GF-D8 (cell line): ENCODE measurements at regions not wholly inside any gene's neighbourhood (a gene's known extent, or its start where the extent isn't known, plus 50 kb on each side); places are given as distances from the start of the nearest gene placed in this dataset.

Experiments used
- DNase-seq: peaks from one replicate; lab custom pipeline; 2025; lab: John Stamatoyannopoulos, UW

DNA sequence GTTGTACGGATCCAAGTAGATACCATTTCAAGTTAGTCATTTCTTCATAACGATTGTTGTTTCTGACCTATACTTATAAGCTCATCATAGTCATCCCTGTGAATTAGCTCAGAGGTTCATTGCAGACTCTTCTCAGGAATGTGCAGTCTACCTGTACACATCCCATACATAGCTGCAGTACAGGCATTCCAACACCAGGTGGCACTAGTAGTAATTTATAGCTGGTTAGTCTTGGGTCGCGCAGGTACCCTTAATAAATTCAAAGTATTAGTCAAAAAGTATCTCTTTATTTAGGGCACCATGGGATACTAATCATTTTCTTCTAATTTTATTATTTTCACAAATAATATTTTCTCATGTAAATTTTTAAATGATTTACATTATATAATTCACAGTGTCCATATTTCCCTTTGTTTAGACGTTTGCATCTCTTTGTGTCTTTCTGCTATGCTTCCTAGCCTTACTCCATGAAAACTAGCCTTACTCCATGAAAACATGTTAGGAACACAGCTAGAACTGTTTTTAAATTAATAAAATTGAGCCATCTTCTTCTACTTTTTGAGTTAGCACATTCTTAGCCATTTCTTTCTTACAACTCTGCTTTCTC, 128.6 kb upstream of the FAM83B start:
- DNase-seq, result no peak

DNA sequence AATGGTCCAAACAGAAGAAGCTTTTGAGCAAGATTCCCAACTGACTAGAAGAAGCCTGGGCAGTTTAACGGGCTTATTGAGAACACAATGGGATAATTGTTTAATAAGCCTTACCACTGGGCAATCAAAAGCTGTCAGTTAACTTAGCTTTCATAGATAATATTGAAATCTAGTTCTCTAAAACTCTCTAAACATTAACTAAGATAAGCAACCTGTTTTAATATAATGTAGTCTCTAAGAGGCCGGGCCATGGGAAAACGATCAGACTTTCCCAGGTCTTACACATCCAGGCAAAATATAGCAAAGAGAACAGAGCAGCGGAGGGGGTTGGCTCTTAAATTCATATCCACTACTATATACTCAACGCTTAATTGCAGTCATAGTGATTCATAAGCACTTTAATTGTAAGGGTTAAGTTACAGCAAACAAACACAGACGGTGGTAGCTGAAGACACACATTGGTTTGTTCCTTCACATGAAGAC, 128.0 kb upstream of the FAM83B start:
- DNase-seq, result no peak

DNA sequence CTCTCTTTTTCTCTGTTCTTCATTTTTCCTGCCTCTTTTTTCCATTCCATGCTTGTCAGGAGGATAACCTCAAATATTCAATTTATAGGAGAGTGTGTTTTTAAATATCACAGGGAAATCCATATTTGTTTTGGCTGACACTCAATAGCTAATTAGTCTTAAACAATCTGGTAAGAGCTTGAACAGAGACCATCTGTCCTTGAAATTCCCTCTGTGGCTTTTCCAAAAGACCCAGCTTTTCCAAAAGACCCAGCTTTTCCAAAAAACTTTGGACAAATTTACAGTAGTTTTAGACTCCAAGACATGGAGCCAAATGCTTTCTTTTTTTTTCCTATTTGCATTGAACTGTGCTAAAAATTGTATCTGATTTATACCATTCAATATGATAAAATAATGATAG, 127.4 kb upstream of the FAM83B start:
- no peak for DNase-seq

DNA sequence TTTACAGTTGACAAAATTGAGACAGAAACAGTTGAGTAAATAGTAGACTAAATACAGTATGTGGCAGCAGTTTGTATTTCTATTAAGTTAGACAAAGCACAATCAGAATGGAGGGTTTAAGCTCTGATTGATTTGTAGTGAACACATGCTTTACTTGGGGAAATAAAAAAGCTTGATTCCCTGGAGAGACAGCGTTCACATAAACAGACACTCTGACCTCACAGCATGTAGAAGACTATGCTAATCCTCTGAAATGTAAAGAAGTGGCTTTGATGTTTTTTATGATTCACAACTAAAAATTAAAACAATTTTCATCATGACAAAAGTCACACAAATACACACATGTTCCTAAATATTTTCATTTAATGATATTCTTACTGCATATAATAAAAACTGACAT, 126.9 kb upstream of the FAM83B start:
- DNase-seq, result no peak

DNA sequence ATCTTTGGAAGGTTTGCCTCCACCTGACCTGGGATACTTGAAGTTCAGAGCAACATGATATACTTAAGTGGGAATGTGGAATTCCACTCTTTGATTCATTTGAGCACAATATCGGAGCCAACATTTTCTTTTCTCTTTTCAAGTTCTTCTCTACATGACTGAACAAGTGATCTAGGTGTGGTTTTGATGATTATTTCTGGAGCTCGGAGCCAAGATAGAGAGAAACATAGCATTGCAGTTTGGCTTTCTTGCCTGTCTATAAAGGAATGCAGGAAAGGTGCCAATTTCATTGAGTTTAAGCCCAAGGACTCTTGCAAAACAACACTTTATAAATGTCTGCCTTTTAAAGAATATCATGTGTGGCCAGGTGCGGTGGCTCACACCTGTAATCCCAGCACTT, 124.2 kb upstream of the FAM83B start:
- no peak for DNase-seq

DNA sequence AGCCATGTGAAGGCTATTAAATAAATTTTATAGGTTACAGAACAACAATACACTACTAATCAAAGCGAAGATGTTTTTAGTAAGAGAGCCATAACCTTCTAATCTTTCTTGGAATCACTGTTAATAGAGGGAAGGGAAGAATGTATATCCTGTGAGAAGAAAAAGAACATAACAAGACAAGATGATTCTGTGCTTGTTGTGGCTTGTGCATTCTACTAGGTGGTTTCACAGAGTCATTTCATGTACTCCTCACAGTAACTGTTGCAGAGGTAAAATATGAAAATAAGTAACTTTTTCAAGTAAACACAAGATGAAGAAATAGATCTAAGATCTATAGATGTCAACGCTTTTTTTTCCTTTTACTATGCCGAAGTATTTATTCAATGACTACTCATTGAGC, 116.9 kb upstream of the FAM83B start:
- DNase-seq, result no peak

DNA sequence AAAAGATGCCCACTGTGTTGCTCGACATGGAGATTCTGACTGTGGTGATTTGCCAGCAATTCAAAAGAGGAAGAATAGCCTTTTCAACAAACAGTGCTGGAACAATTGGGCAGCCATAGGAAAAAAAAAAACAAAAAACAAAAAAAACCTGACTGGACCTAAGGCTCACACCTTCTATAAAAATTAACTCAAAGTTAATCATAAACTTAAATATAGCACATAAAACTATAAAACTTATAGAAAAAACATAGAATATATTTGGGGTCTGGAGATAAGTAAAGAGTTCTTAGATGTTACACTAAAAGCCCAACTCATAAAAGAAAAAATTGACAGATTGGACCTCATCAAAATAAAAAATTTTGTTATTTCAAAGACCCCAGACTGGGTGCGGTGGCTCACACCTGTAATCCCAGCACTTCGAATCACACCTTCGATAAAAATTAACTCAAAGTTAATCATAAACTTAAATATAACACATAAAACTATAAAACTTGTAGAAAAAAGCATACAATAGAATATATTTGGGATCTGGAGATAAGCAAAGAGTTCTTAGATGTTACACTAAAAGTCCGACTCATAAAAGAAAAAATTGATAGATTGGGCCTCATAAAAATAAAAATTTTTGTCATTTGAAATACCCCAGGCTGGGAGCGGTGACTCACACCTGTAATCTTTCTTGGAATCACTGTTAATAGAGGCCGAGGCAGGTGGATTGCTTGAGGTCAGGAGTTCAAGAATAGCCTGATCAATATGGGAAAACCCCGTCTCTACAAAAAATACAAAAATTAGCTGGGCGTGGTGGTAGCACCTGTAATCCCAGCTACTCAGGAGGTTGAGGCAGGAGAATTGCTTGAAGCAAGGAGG, 115.6 kb upstream of the FAM83B start:
- no peak for DNase-seq

DNA sequence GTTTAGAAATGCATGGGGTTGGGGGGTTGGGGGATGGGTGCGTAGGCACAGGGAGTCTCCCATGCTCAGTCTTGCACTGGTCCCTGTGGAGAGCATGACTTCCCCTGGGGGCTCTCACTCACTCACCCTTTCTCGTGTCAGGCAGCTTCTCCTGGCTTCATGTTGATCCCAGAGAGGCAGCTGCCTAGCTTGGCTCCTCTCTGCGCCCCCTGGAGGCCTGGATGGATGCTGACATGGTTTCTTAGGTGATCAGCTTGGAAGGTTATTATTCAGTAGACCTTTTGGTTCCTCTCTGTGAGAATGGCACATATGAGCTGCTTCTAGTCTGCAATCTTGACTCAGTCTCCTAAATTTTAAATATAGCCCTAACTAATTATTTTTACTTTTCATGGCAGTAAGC, 109.3 kb upstream of the FAM83B start:
- no peak for DNase-seq

DNA sequence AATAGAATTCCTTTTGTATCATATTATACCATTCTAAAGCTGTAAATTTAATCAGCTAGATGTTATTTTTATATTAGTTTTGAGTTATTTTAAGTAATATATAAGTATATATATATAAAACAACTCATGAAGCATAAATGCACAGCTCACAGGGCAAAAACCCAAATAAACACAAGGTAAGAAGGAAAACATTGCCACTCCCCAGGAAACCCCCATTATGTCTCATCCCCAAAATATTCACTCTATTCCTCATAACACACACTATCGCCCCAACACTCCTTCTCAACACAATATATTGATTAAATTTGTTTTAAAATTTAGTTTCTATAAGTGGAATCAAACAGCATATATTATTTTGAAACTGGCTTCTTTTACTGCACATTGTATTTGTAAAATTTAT, 98.6 kb upstream of the FAM83B start:
- DNase-seq, result no peak

DNA sequence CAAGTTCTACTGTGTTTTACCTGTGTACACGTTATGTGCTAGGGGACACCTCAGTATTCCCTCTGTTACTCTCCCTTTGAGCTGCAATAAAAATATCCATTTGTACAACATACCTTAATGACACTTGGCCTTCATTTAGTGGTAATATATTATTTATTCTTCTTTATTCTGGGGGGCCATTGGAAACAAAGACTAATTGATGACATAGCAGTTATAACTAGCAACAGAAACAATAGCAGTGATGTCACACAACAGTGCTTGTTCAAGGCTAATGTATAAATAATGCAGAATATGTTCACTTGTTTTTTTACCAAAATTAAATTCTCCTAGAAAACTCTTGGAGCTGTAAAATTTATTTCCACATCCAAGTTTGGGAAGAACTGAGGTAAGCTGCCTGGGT, 92.2 kb upstream of the FAM83B start:
- no peak for DNase-seq

DNA sequence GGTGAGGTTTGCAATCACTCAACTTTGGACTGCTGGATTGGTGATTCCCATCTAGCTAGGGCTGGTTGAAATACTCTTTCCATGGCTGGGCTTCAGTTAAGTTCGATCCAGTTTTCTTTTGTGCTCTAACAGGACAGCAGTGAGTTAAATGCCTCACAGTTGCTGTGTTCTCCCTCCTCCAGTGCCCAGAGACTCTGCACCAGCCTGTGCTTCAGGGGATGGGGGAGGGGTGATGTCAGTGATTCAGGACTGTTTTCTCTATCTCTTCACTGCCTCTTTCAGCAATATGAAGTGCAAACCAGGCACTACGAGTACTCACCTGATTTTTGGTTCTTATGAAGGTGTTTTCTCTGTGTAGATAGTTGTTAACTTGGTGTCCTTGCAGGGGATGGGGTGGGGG, 88.2 kb upstream of the FAM83B start:
- no peak for DNase-seq

DNA sequence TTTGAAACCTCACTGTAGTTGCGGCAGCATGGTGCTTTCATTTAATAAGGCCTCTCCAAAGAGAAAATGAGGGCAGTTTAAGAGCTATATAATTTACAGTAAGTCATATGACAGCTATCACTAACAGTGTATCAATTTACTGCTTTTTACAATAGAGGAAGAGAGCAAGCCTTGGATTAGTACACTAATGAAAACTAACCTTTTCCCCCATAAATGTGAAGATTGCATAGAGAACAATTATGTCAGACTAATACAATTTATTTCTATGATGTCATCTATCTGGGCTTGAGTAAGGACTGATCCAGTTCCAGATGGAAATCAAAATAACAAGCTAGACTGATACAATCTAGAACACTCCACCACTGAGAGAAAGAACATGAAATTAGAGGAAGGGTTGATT, 78.1 kb upstream of the FAM83B start:
- no peak for DNase-seq

DNA sequence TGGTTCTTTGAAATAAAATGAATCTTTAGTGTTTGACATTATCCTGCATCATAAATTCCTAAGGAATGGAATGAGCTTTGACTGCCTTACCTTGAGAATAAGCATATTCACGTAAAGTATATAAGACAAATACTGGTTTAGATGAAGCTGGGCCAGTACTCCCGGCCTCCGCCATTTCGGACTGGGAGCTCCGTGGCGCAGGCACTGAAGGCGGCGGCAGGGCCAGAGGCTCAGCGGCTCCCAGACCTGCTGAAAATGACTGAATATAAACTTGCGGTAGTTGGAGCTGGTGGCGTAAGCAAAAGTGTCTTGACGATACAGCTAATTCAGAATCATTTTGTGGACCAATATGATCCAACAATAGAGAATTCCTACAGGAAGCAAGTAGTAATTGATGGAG, 76.2 kb upstream of the FAM83B start:
- DNase-seq, result no peak

DNA sequence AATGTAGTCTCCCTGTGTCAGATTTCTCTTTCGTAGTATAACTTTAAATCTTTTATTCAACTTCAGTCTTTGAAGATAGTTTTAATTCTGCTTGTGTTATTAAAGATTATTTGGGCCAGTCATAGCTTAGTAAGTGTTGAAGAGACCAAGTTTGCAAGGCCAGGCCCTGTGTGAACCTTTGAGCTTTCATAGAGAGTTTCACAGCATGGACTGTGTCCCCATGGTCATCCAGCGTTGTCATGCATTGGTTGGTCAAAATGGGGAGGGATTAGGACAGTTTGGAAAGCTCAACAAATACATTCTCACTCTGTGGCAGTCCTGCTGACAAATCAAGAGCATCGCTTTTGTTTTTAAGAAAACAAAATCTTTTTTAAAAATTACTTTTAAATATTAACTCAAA, 74.6 kb upstream of the FAM83B start:
- no peak for DNase-seq

DNA sequence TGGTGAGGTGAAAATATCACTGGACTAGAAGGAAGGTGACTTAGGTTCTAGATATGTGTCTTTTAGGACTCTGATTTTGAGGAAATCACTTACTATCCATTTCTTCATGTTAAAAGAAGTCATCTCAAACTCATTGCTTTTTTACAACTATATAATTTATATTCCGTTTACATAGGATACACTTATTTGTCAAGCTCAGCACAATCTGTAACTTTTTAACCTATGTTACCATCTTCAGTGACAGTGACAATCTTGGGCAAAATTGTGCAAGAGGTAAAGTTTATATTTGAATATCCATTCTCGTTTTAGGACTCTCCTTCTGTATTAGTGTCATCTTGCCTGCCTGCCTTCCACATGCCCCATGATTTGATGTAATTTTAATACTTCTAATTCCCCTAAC, 74.0 kb upstream of the FAM83B start:
- DNase-seq, result no peak

DNA sequence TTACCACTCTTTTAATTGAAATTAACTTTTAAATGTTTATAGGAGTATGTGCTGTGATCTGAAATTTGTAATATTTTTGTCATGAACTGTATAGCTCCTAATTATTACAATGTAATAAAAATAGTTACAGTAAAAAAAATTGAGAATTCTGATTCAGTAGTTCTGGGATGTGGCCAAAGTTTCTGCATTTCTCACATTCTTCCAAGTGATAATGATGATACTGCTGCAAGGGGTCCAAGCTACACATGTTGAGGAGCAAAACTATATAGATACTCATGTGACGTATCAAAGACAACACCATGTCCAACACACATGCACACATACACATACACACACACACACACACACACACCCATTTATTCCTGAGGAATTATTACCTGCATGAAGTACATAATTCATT, 71.0 kb upstream of the FAM83B start:
- no peak for DNase-seq

DNA sequence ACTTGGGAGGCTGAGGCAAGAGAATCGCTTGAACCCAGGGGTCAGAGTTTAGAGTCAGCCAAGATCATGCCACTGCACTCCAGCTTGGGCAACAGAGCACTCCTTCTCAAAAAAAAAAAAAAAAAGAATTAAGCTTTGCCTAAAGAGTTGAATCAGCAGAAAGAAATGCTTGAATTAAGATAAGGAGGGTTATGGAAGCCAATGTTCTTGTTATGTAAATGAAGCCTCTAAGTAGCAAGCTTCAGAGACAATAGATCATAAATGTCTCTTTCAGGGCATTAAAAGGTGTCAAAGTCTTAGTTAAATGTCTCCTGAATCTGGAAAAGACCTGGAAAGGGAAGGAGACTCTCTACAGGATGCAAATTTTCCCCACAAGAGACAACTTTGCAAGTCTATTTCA, 69.7 kb upstream of the FAM83B start:
- DNase-seq, result no peak

DNA sequence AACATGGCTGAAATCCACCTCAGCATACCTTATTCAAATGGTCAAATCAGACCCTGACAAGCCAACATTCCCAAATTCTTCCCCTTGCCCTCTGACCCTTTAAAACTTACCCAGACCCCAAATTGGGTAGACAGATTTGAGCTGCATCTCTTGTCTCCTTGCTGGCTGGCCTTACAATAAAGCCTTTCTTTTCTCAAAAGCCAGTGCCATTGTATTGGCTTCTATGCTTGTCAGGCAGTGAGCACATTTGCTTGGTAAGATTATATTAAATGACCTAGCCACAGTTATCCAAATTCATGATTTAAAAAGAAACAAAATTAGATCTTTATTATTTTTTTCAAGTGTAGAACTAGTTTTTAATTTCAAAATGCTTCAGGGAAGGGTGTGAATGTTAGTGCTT, 67.8 kb upstream of the FAM83B start:
- DNase-seq, result no peak

DNA sequence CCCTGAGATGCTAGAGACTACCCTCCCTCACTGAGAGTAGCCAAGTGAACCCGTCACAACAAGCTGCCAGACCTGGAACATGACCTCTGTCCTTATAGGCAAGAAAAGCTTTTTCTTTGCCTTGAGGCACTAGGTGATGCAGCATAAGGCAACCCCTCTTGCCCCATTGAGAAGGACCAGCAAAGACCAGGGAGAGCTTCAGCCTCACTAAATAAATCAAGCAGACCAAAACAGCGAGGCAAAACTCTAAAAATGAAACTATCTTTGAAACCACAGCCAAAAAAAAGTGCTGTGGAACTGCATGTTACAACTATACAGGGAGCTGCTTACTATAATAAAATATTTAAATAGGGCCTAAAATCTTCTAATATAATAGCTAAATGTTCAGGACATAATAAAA, 62.6 kb upstream of the FAM83B start:
- DNase-seq, result no peak

DNA sequence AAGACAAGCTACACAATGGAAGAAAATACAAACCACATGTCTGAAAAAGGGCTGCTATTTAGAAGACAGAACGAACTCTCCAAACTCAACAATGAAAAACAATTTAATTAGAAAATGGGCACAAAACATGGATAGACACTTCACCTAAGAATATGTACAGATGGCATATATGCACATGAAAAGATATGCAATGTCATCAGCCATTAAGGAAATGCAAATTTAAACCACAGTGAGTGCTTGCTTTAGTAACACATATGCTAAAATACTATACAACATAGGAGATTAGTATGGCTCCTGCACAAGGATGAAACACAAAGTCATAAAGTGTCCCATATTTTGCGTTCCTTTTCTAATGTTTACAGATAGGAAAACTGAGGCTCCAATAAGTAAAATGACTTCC, 60.4 kb upstream of the FAM83B start:
- no peak for DNase-seq

DNA sequence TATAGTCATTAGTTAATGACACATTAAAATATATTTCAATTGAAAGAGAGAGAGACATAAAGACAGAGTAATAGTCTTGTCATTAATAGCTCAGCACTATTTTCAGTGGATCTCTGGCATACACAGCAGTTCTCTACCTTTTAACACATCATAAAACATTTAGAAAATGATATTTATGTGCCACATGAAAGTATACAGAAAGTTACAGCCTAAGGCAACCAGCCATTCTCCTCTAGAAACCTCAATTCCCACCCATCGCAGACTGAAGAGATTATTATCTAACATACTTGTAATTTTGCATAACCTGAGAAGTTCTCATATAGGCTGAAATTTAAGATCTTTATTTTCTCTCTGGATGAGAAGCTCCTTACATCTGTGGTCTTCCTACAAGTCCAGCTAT, 58.7 kb upstream of the FAM83B start:
- no peak for DNase-seq
